Astrocyte (in vitro differentiated cells and primary cell): ENCODE measurements at regions not wholly inside any gene's neighbourhood (a gene's known extent, or its start where the extent isn't known, plus 50 kb on each side); places are given as distances from the start of the nearest gene placed in this dataset.
A peak's percentile ranks its signal among the peaks of the same experiment; 100 is the strongest.

Experiments used
- DNase-seq: peaks from one replicate; pipeline ENCODE4 v3.0.0-alpha.2; 2010; ENCODE audit warnings: low read depth
- FAIRE-seq: peaks from 2 replicates; lab custom pipeline; 2011; peaks lifted over from hg19 to GRCh38; lab: Jason Lieb, UNC
- H2AFZ ChIP-seq: 2 replicates; pipeline ENCODE4 v1.6.0; 2012; ENCODE audit warnings: low read depth, low read length, inconsistent platforms
- H3K27ac ChIP-seq: 2 replicates; pipeline ENCODE4 v1.5.1; 2011; ENCODE audit warnings: low read depth, low read length, inconsistent platforms
- H3K27me3 ChIP-seq: 2 replicates; pipeline ENCODE4 v1.6.0; 2011; ENCODE audit warnings: low read length, inconsistent platforms; ENCODE audit not compliant: insufficient read depth
- H3K36me3 ChIP-seq: 2 replicates; pipeline ENCODE4 v1.5.1; 2011; ENCODE audit warnings: low read length, inconsistent platforms; ENCODE audit not compliant: insufficient read depth
- H3K4me1 ChIP-seq: 2 replicates; pipeline ENCODE4 v1.5.1; 2011; ENCODE audit warnings: low read length, inconsistent platforms; ENCODE audit not compliant: insufficient read depth
- H3K4me2 ChIP-seq: 2 replicates; pipeline ENCODE4 v1.6.0; 2012; ENCODE audit warnings: low read length, inconsistent platforms
- H3K4me3 ChIP-seq: 2 replicates; pipeline ENCODE4 v1.5.1; 2011; ENCODE audit warnings: low read depth, mild to moderate bottlenecking, low read length, inconsistent platforms; ENCODE audit not compliant: insufficient read depth
- H3K79me2 ChIP-seq: 2 replicates; pipeline ENCODE4 v1.6.0; 2012; ENCODE audit warnings: mild to moderate bottlenecking, low read length, inconsistent platforms; ENCODE audit not compliant: insufficient read depth
- H3K9ac ChIP-seq: 2 replicates; pipeline ENCODE4 v1.6.0; 2012; ENCODE audit warnings: mild to moderate bottlenecking, low read length, inconsistent platforms
- H3K9me3 ChIP-seq: 2 replicates; pipeline ENCODE4 v1.5.1; 2012; ENCODE audit warnings: low read depth, mild to moderate bottlenecking, low read length, inconsistent platforms; ENCODE audit not compliant: insufficient read depth
- H4K20me1 ChIP-seq: 2 replicates; pipeline ENCODE4 v1.6.0; 2012; ENCODE audit warnings: low read length, inconsistent platforms; ENCODE audit not compliant: insufficient read depth
- H3K27ac Mint-ChIP-seq: one replicate; pipeline ENCODE4 v1.8.0; 2021; ENCODE audit warnings: mild to moderate bottlenecking, mixed read lengths; ENCODE audit not compliant: unreplicated experiment
- H3K27me3 Mint-ChIP-seq: one replicate; pipeline ENCODE4 v1.8.0; 2021; ENCODE audit warnings: low read depth, mixed read lengths; ENCODE audit not compliant: unreplicated experiment
- H3K36me3 Mint-ChIP-seq: one replicate; pipeline ENCODE4 v1.8.0; 2021; ENCODE audit warnings: low read depth, mixed read lengths; ENCODE audit not compliant: unreplicated experiment
- H3K4me1 Mint-ChIP-seq: one replicate; pipeline ENCODE4 v1.8.0; 2021; ENCODE audit warnings: low read depth, mixed read lengths; ENCODE audit not compliant: unreplicated experiment
- H3K4me3 Mint-ChIP-seq: one replicate; pipeline ENCODE4 v1.8.0; 2021; ENCODE audit warnings: mild to moderate bottlenecking, moderate library complexity, mixed read lengths; ENCODE audit not compliant: unreplicated experiment
- H3K9me3 Mint-ChIP-seq: one replicate; pipeline ENCODE4 v1.8.0; 2021; ENCODE audit warnings: mild to moderate bottlenecking, mixed read lengths; ENCODE audit not compliant: unreplicated experiment
- EZH2 ChIP-seq: IDR thresholded peaks from 2 replicates; pipeline ENCODE4 v1.6.1; 2012; ENCODE audit warnings: mild to moderate bottlenecking, low read length, inconsistent platforms; ENCODE audit not compliant: insufficient read depth
- TF ChIP-seq, protein P1 (sequence below): IDR thresholded peaks from 2 replicates; pipeline ENCODE4 v1.5.1; 2011; ENCODE audit warnings: low read depth, mild to moderate bottlenecking, inconsistent platforms, low read length, moderate library complexity; ENCODE audit not compliant: insufficient read depth

DNA sequence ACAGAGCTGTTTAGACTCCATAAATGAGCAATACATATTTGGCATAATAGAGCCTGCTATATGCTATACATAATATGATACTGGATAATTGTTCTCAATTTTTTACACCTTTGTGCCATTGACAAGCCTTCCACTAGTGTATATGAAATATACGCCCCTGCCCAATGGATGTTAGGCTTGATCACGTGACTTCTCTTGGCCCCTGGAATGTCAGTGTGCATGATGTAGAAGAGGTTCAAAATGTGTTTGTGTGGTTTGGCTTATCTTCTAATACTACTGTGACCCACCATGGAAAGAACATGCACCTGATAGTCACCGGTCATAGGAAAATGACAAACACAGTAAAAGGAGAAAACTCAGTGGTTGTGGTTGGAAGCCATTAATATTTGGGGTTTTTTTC lies 479.4 kb downstream of the PCDH20 start:
- H3K27ac Mint-ChIP-seq = no peak overlapping the region

DNA sequence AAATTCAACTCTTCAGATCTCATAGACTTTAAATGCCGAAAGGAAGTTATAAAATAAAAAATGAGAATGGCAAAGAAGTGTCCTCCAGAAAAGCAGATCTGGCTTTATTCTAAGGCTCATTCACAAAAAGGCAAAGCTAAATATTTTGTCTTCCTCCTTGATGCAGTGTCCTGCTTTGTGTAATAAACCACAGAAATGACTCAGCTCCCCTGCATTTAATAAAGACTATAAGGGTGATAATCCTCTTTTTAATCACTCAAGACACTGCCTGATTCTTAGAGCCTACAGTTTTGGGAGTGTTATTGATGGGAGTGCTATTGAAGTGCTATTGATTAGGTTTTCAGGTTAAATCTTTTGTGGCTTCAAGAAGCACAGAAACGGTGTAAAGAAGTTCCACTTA lies 482.0 kb downstream of the PCDH20 start:
- FAIRE-seq (no peak), DNase-seq (peak; percentile 2)
- H4K20me1 ChIP-seq = no peaks in the 10 kb centered on the region
- no peak overlapping the region for H3K4me3 Mint-ChIP-seq
- no peaks in the 10 kb centered on the region for H3K36me3 ChIP-seq
- H3K79me2 ChIP-seq = no peaks in the 10 kb centered on the region
- no peak overlapping the region for H3K4me3 ChIP-seq
- no peak overlapping the region for H2AFZ ChIP-seq
- no peak for TF ChIP-seq EZH2
- TF ChIP-seq, protein P1, sequence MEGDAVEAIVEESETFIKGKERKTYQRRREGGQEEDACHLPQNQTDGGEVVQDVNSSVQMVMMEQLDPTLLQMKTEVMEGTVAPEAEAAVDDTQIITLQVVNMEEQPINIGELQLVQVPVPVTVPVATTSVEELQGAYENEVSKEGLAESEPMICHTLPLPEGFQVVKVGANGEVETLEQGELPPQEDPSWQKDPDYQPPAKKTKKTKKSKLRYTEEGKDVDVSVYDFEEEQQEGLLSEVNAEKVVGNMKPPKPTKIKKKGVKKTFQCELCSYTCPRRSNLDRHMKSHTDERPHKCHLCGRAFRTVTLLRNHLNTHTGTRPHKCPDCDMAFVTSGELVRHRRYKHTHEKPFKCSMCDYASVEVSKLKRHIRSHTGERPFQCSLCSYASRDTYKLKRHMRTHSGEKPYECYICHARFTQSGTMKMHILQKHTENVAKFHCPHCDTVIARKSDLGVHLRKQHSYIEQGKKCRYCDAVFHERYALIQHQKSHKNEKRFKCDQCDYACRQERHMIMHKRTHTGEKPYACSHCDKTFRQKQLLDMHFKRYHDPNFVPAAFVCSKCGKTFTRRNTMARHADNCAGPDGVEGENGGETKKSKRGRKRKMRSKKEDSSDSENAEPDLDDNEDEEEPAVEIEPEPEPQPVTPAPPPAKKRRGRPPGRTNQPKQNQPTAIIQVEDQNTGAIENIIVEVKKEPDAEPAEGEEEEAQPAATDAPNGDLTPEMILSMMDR = no peak
- no peak overlapping the region for H3K27ac Mint-ChIP-seq
- H3K27me3 ChIP-seq = no peaks in the 10 kb centered on the region
- no peak overlapping the region for H3K4me2 ChIP-seq
- no peaks in the 10 kb centered on the region for H3K9me3 Mint-ChIP-seq
- no peak overlapping the region for H3K9ac ChIP-seq
- peaks cover 2% of the 10 kb centered on the region for H3K4me1 Mint-ChIP-seq
- no peak overlapping the region for H3K27ac ChIP-seq
- no peaks in the 10 kb centered on the region for H3K36me3 Mint-ChIP-seq
- no peaks in the 10 kb centered on the region for H3K27me3 Mint-ChIP-seq
- H3K9me3 ChIP-seq = no peaks in the 10 kb centered on the region
- H3K4me1 ChIP-seq = no peaks in the 10 kb centered on the region

More for the DNA sequence above, 479.4 kb downstream of the PCDH20 start:
- H3K9ac ChIP-seq = no peak overlapping the region
- no peak for TF ChIP-seq EZH2
- TF ChIP-seq, protein P1 = no peak
- no peak overlapping the region for H2AFZ ChIP-seq
- no peak overlapping the region for H3K27ac ChIP-seq
- H4K20me1 ChIP-seq = no peaks in the 10 kb centered on the region
- H3K27me3 ChIP-seq = no peaks in the 10 kb centered on the region
- no peaks in the 10 kb centered on the region for H3K9me3 ChIP-seq
- Mint-ChIP-seq H3K4me1 (peaks cover 2% of the 10 kb centered on the region), H3K9me3 (no peaks in the 10 kb centered on the region), H3K4me3 (no peak overlapping the region), H3K27me3 (no peaks in the 10 kb centered on the region), H3K36me3 (no peaks in the 10 kb centered on the region)
- H3K4me2 ChIP-seq = no peak overlapping the region
- H3K36me3 ChIP-seq = no peaks in the 10 kb centered on the region
- H3K4me1 ChIP-seq = no peaks in the 10 kb centered on the region
- no peak for DNase-seq
- H3K4me3 ChIP-seq = no peak overlapping the region
- no peak for FAIRE-seq
- no peaks in the 10 kb centered on the region for H3K79me2 ChIP-seq

DNA sequence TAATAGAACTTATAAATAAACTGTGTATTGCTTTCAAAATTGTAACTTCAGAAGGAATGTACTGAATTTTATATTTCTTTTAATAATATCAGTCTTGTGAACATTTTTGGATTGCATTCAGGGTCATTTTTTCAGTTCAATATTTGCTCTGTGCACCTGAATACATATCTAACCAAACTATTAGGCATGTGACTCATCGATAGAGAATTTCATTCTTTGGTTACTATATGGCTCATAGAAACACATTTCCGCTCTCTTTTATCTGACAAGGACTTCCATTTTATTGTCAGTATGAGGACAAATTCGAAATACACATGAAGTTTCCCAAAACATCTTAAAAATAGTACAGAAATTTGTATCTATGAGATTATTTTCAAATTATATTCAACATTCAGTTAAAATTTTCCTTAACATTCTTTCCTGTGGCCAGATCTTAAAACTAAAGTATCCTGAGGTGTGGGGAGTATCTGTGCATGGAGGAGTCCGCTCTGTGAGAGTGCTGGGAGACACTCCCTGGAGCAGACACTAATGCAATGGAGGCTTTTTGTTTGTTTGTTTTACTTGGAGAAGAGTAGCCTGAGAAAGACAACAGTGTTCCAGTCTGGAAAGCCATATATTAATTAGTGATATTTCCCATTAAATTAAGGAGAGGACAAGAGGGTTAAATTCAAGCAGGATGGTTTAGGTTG lies 483.6 kb downstream of the PCDH20 start:
- Histone ChIP-seq H4K20me1 (no peaks in the 10 kb centered on the region), H3K79me2 (no peaks in the 10 kb centered on the region), H3K9me3 (no peaks in the 10 kb centered on the region), H3K27me3 (no peaks in the 10 kb centered on the region), H3K9ac (no peak overlapping the region), H2AFZ (no peak overlapping the region), H3K4me1 (no peaks in the 10 kb centered on the region), H3K27ac (no peak overlapping the region), H3K4me3 (no peak overlapping the region), H3K36me3 (no peaks in the 10 kb centered on the region), H3K4me2 (no peak overlapping the region)
- no peaks in the 10 kb centered on the region for H3K27me3 Mint-ChIP-seq
- FAIRE-seq (no peak), DNase-seq (peak; percentile 1)
- H3K9me3 Mint-ChIP-seq = no peaks in the 10 kb centered on the region
- H3K27ac Mint-ChIP-seq = no peak overlapping the region
- TF ChIP-seq EZH2 = no peak
- TF ChIP-seq, protein P1 = no peak
- H3K4me3 Mint-ChIP-seq = no peak overlapping the region
- H3K36me3 Mint-ChIP-seq = no peaks in the 10 kb centered on the region
- peaks cover 2% of the 10 kb centered on the region for H3K4me1 Mint-ChIP-seq
